Suprapubic skin (tissue), 4 donors: ENCODE measurements at regions not wholly inside any gene's neighbourhood (a gene's known extent, or its start where the extent isn't known, plus 50 kb on each side); places are given as distances from the start of the nearest gene placed in this dataset.

Experiments used
- EP300 ChIP-seq: sonication (generic); formaldehyde crosslinking; IDR thresholded peaks from one replicate; pipeline ENCODE4 v1.6.1; 2017; ENCODE audit warnings: antibody characterized with exemption
- POLR2A ChIP-seq, 2 donors: fragments of 450-650 bp; IDR thresholded peaks; one replicate each; pipeline ENCODE4 v1.6.1; 2017; ENCODE audit warnings: antibody characterized with exemption in 2 of 2, mild to moderate bottlenecking in 2 of 2, moderate library complexity in 2 of 2
- POLR2AphosphoS5 ChIP-seq, 3 donors: sonication (generic); formaldehyde crosslinking; IDR thresholded peaks; one replicate each; pipeline ENCODE4 v1.6.1; 2017; ENCODE audit warnings: antibody characterized with exemption in 3 of 3
- TF ChIP-seq, protein P1 (sequence below), 2 donors: fragments of 200-600 bp in 1 of 2; fragments of 450-650 bp in 1 of 2; sonication (generic) in 1 of 2; IDR thresholded peaks; one replicate each; pipeline ENCODE4 v1.5.1; 2016 to 2019; ENCODE audit warnings: antibody characterized with exemption in 2 of 2, mild to moderate bottlenecking in 1 of 2, moderate library complexity in 1 of 2

DNA sequence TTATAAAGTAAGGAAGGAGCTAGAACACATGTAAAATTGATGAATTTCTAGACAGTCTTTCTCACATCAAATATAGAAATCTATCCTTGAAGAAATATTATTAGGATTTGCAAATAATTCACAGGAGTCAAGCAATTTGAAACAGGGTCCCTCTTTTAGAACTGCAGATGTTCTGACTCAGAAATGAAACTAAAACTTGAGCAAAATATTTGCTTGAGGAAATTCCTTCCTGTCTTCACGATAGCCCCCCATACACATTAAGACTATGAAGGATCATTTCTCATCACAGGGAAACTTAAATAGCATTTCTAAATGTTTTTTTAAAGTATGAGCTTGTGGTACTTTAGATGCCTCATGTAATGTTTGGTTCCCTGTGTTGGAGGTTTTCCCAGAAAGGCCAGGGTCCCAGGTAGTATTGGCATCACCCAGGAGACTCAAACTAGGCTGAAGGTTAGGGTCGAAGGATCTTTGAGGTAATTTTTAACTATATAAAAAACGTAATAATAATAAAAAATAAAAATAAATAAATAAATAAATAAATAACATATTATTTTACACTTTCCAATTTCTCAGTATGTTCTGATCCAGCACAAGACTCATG is 144.0 kb upstream of the TBX18 start:
- no peak for TF ChIP-seq POLR2A (IDR thresholded peaks at IDR 0.05)
- no peak for TF ChIP-seq POLR2AphosphoS5 (IDR thresholded peaks at IDR 0.05)
- TF ChIP-seq, protein P1, sequence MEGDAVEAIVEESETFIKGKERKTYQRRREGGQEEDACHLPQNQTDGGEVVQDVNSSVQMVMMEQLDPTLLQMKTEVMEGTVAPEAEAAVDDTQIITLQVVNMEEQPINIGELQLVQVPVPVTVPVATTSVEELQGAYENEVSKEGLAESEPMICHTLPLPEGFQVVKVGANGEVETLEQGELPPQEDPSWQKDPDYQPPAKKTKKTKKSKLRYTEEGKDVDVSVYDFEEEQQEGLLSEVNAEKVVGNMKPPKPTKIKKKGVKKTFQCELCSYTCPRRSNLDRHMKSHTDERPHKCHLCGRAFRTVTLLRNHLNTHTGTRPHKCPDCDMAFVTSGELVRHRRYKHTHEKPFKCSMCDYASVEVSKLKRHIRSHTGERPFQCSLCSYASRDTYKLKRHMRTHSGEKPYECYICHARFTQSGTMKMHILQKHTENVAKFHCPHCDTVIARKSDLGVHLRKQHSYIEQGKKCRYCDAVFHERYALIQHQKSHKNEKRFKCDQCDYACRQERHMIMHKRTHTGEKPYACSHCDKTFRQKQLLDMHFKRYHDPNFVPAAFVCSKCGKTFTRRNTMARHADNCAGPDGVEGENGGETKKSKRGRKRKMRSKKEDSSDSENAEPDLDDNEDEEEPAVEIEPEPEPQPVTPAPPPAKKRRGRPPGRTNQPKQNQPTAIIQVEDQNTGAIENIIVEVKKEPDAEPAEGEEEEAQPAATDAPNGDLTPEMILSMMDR (IDR thresholded peaks at IDR 0.05): no peak
- no peak for TF ChIP-seq EP300
